Spleen (tissue), 11 donors: ENCODE measurements at regions not wholly inside any gene's neighbourhood (a gene's known extent, or its start where the extent isn't known, plus 50 kb on each side); places are given as distances from the start of the nearest gene placed in this dataset.

ENCODE experiments used
- DNase-seq: peaks from one replicate; pipeline ENCODE4 v3.0.0-alpha.2; 2020
- H3K27ac ChIP-seq, 8 donors: fragments of 200-600 bp; sonication (generic) in 7 of 8; 1 replicate in 4 of 8; 2 replicates in 4 of 8; pipeline versions ENCODE4 v1.5.0 to v1.8.0; 2016 to 2021; ENCODE audit warnings: inconsistent platforms in 4 of 8, mild to moderate bottlenecking in 4 of 8, moderate library complexity in 1 of 8
- H3K27me3 ChIP-seq, 7 donors: fragments of 200-600 bp; sonication (generic) in 6 of 7; replicated peaks in 1 of 7; 1 replicate in 4 of 7; 2 replicates in 3 of 7; pipeline versions ENCODE4 v1.5.0 to v1.8.0; 2016 to 2021; ENCODE audit warnings: inconsistent platforms in 3 of 7, mild to moderate bottlenecking in 1 of 7
- H3K36me3 ChIP-seq, 6 donors: fragments of 200-600 bp; sonication (generic) in 5 of 6; 1 replicate in 4 of 6; 2 replicates in 2 of 6; pipeline versions ENCODE4 v1.5.0 to v1.8.0; 2016 to 2021; ENCODE audit warnings: inconsistent platforms in 2 of 6
- H3K4me1 ChIP-seq, 6 donors: fragments of 200-600 bp; sonication (generic) in 5 of 6; 1 replicate in 3 of 6; 2 replicates in 3 of 6; pipeline versions ENCODE4 v1.5.0 to v1.8.0; 2016 to 2021; ENCODE audit warnings: inconsistent platforms in 3 of 6
- H3K4me3 ChIP-seq, 8 donors: fragments of 200-600 bp; sonication (generic) in 7 of 8; 1 replicate in 4 of 8; 2 replicates in 4 of 8; pipeline versions ENCODE4 v1.5.0 to v1.8.0; 2016 to 2021; ENCODE audit warnings: inconsistent platforms in 4 of 8, mild to moderate bottlenecking in 4 of 8, moderate library complexity in 2 of 8
- H3K9me3 ChIP-seq, 8 donors: fragments of 200-600 bp; sonication (generic) in 7 of 8; 1 replicate in 4 of 8; 2 replicates in 4 of 8; pipeline versions ENCODE4 v1.5.0 to v1.8.0; 2016 to 2021; ENCODE audit warnings: inconsistent platforms in 4 of 8
- POLR2A ChIP-seq, 3 donors: fragments of 450-650 bp; IDR thresholded peaks; one replicate each; pipeline ENCODE4 v1.5.1; 2017; ENCODE audit warnings: antibody characterized with exemption in 3 of 3, mild to moderate bottlenecking in 1 of 3
- POLR2AphosphoS5 ChIP-seq, 3 donors: sonication (generic); formaldehyde crosslinking; IDR thresholded peaks; one replicate each; pipeline ENCODE4 v1.5.1; 2017; ENCODE audit warnings: antibody characterized with exemption in 3 of 3
- WGBS, 5 donors: extraction: QIAGEN DNeasy Blood & Tissue Kit in 3 of 5; methylation state at CpG; one replicate each; pipeline versions ENCODE4 v1.1.5 to v1.1.7; 2013 to 2018; 5-methylcytosine and 5-hydroxymethylcytosine counted together
- intact Hi-C: fragments of 100-400 bp; cut with DNase I; formaldehyde crosslinking; loops from one replicate; pipeline ENCODE4 v1.15.0; 2023; ENCODE audit warnings: low total_unique reads
- TF ChIP-seq, protein P1 (sequence below), 11 experiments: fragments of 200-600 bp in 7 of 11; fragments of 450-650 bp in 4 of 11; sonication (generic) in 4 of 11; IDR thresholded peaks in 8 of 11; conservative IDR thresholded peaks in 3 of 11; 1 replicate in 7 of 11; 2 replicates in 4 of 11; pipeline versions ENCODE4 v1.4.0 to v1.8.0; 2016 to 2021; ENCODE audit warnings: antibody characterized with exemption in 11 of 11, inconsistent platforms in 4 of 11, mild to moderate bottlenecking in 1 of 11
- donor health status: healthy with polysubstance abuse.
- donor health status: DM: no; HTN: no; CAD: no; lungs with moderate emphysema.
- donor health status: DM: no; HTN: no; CAD: no.
- donor health status: Bipolar disorder and iron deficiency.
- donor health status: healthy.
- donor health status: DM: no; HTN: no; CAD: no.
- donor health status: DM: yes; HTN: yes; CAD: no.

- H3K4me3 ChIP-seq = no peak overlapping the region
Measured at GRCh38 chr13:89890806-89891205, 1456.7 kb upstream of the MIR17HG start.

GRCh38 chr13:89891416-89891815 lies 1456.1 kb upstream of the MIR17HG start:
- Histone ChIP-seq H3K36me3 (no peaks in the 10 kb centered on the region), H3K27me3 (no peaks in the 10 kb centered on the region), H3K9me3 (peaks cover 0 to 24% (median 0%) of the 10 kb centered on the region in 8 donors), H3K4me3 (no peak overlapping the region), H3K4me1 (no peaks in the 10 kb centered on the region), H3K27ac (no peak overlapping the region)
- no peak for DNase-seq
- WGBS, 5 donors = 37 to 94% (median 42%) methylated on average over 2 of the region's 2 CpGs
- intact Hi-C loops = no loop called here
- no peak for TF ChIP-seq POLR2AphosphoS5 (IDR thresholded peaks at IDR 0.05)
- TF ChIP-seq, protein P1, sequence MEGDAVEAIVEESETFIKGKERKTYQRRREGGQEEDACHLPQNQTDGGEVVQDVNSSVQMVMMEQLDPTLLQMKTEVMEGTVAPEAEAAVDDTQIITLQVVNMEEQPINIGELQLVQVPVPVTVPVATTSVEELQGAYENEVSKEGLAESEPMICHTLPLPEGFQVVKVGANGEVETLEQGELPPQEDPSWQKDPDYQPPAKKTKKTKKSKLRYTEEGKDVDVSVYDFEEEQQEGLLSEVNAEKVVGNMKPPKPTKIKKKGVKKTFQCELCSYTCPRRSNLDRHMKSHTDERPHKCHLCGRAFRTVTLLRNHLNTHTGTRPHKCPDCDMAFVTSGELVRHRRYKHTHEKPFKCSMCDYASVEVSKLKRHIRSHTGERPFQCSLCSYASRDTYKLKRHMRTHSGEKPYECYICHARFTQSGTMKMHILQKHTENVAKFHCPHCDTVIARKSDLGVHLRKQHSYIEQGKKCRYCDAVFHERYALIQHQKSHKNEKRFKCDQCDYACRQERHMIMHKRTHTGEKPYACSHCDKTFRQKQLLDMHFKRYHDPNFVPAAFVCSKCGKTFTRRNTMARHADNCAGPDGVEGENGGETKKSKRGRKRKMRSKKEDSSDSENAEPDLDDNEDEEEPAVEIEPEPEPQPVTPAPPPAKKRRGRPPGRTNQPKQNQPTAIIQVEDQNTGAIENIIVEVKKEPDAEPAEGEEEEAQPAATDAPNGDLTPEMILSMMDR (IDR thresholded peaks at IDR 0.05 in 8 of 11, conservative IDR thresholded peaks at IDR 0.05 in 3 of 11) = no peak
- TF ChIP-seq POLR2A (IDR thresholded peaks at IDR 0.05) = no peak

More at GRCh38 chr13:89890806-89891205, 1456.7 kb upstream of the MIR17HG start:
- Histone ChIP-seq H3K27ac (no peak overlapping the region), H3K4me1 (no peaks in the 10 kb centered on the region), H3K9me3 (peaks cover 0 to 24% (median 0%) of the 10 kb centered on the region in 8 donors), H3K36me3 (no peaks in the 10 kb centered on the region), H3K27me3 (no peaks in the 10 kb centered on the region)
- intact Hi-C loops = no loop called here
- TF ChIP-seq POLR2A (IDR thresholded peaks at IDR 0.05) (no peak), POLR2AphosphoS5 (IDR thresholded peaks at IDR 0.05) (no peak)
- TF ChIP-seq, protein P1 (IDR thresholded peaks at IDR 0.05 in 8 of 11, conservative IDR thresholded peaks at IDR 0.05 in 3 of 11) = no peak
- DNase-seq = no peak

- TF ChIP-seq POLR2A (IDR thresholded peaks at IDR 0.05) (no peak), POLR2AphosphoS5 (IDR thresholded peaks at IDR 0.05) (no peak)
- TF ChIP-seq, protein P1 (IDR thresholded peaks at IDR 0.05 in 8 of 11, conservative IDR thresholded peaks at IDR 0.05 in 3 of 11) = no peak
- DNase-seq = no peak
Measured at GRCh38 chr13:89897681-89898080, 1449.8 kb upstream of the MIR17HG start.

DNA sequence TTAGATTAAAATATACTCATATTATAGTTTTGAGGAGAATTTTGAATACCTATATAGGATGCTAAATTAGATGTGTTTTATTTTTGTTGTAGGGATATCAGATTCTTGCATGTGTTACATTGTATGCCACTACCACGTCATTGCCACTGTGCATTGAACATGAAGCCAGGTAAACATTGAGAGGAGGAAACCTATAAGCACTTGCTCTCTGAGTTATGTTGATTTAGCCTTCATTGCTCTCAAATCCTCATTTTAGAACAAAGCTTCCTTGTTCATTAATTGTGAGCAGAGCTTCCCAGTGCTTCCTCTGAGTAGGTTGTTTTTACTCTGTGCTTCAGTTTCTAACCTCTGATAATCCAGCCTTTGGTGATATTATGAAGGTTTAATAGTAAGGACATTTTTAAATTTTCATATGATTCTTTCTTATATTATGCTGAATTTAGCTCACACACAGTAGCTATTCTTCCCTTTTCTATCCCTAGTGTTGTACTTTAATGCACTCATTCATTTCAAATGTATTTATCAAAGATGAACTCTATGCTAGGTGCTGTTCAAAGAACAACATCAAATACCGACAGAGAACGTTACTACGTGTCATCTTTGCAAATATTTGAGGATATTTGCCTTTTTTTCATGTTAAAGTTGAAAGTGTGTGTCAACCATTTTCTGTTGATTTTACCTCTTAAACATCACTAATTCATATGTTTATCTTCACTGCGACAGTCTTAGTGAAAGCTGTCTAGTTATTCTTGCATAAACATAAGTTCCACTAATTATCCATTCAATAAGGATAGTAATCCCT lies 1448.0 kb upstream of the MIR17HG start:
- 69 to 92% (median 85%) methylated on average over 5 of the region's 5 CpGs for WGBS, 5 donors
- DNase-seq = no peak
- Histone ChIP-seq H3K27ac (no peak overlapping the region), H3K36me3 (no peaks in the 10 kb centered on the region), H3K27me3 (no peaks in the 10 kb centered on the region), H3K4me1 (no peaks in the 10 kb centered on the region), H3K9me3 (peaks cover 0 to 14% (median 0%) of the 10 kb centered on the region in 8 donors), H3K4me3 (no peak overlapping the region)
- intact Hi-C loops = no loop called here
- TF ChIP-seq POLR2AphosphoS5 (IDR thresholded peaks at IDR 0.05) (no peak), POLR2A (IDR thresholded peaks at IDR 0.05) (no peak)
- TF ChIP-seq, protein P1 (IDR thresholded peaks at IDR 0.05 in 8 of 11, conservative IDR thresholded peaks at IDR 0.05 in 3 of 11) = no peak

More at GRCh38 chr13:89897681-89898080, 1449.8 kb upstream of the MIR17HG start:
- Histone ChIP-seq H3K27ac (no peak overlapping the region), H3K4me1 (no peaks in the 10 kb centered on the region), H3K27me3 (no peaks in the 10 kb centered on the region), H3K4me3 (no peak overlapping the region), H3K36me3 (no peaks in the 10 kb centered on the region), H3K9me3 (peaks cover 0 to 12% (median 0%) of the 10 kb centered on the region in 8 donors)
- intact Hi-C loops = no loop called here
- 71 to 94% (median 77%) methylated on average over 1 of the region's 1 CpG for WGBS, 5 donors
